SW 1271 (cell line): ENCODE measurements at regions not wholly inside any gene's neighbourhood (a gene's known extent, or its start where the extent isn't known, plus 50 kb on each side); places are given as distances from the start of the nearest gene placed in this dataset.

ENCODE experiments used
- DNase-seq, 2 experiments: peaks; one replicate each; lab custom pipeline; 2025; lab: John Stamatoyannopoulos, UW

- DNase-seq, result no peak
These were observed 569.8 kb downstream of the RPS29 start for GRCh38 chr14:49016381-49016780.

GRCh38 chr14:49014476-49014875 lies 571.7 kb downstream of the RPS29 start:
- no peak for DNase-seq

- no peak for DNase-seq
These were observed 577.8 kb downstream of the RPS29 start for GRCh38 chr14:49008363-49008762.

GRCh38 chr14:48991141-48991540 lies 595.0 kb downstream of the RPS29 start:
- no peak for DNase-seq

GRCh38 chr14:48983351-48983888 lies 602.8 kb downstream of the RPS29 start:
- no peak for DNase-seq

- no peak for DNase-seq
These were observed 611.2 kb downstream of the RPS29 start for GRCh38 chr14:48974994-48975393.

- no peak for DNase-seq
These were observed 613.0 kb downstream of the RPS29 start for GRCh38 chr14:48973151-48973550.

- DNase-seq, result no peak
These were observed 615.2 kb downstream of the RPS29 start for GRCh38 chr14:48970943-48971342.

- DNase-seq, result no peak
These were observed 618.8 kb downstream of the RPS29 start for GRCh38 chr14:48967419-48967818.

- DNase-seq, result no peak
These were observed 622.9 kb downstream of the RPS29 start for GRCh38 chr14:48963231-48963790.

GRCh38 chr14:48957486-48957885 lies 628.7 kb downstream of the RPS29 start:
- no peak for DNase-seq

- no peak for DNase-seq
These were observed 630.3 kb downstream of the RPS29 start for GRCh38 chr14:48955857-48956256.

GRCh38 chr14:48954446-48954845 lies 631.7 kb downstream of the RPS29 start:
- no peak for DNase-seq

GRCh38 chr14:48944809-48945208 lies 641.4 kb downstream of the RPS29 start:
- DNase-seq, result no peak

GRCh38 chr14:48943913-48944312 lies 642.3 kb downstream of the RPS29 start:
- no peak for DNase-seq

- no peak for DNase-seq
These were observed 648.5 kb downstream of the RPS29 start for GRCh38 chr14:48937541-48938195.

GRCh38 chr14:48936849-48937248 lies 649.3 kb downstream of the RPS29 start:
- DNase-seq, result no peak

- DNase-seq, result no peak
These were observed 649.8 kb downstream of the RPS29 start for GRCh38 chr14:48936362-48936761.

GRCh38 chr14:48925184-48925583 lies 661.0 kb downstream of the RPS29 start:
- no peak for DNase-seq

- DNase-seq, result no peak
These were observed 671.3 kb downstream of the RPS29 start for GRCh38 chr14:48914921-48915320.

- DNase-seq, result no peak
These were observed 671.8 kb downstream of the RPS29 start for GRCh38 chr14:48914382-48914781.

GRCh38 chr14:48900565-48900964 lies 685.6 kb downstream of the RPS29 start:
- no peak for DNase-seq

- DNase-seq, result no peak
These were observed 695.8 kb downstream of the RPS29 start for GRCh38 chr14:48890333-48890732.

GRCh38 chr14:48876806-48877340 lies 709.3 kb downstream of the RPS29 start:
- DNase-seq, result no peak
